DND-41 (cell line): ENCODE measurements at regions not wholly inside any gene's neighbourhood (a gene's known extent, or its start where the extent isn't known, plus 50 kb on each side); places are given as distances from the start of the nearest gene placed in this dataset.

Source experiments
- EZH2 ChIP-seq: IDR thresholded peaks from 3 replicates; pipeline ENCODE4 v1.6.1; 2012; ENCODE audit warnings: borderline replicate concordance, low read depth, mild to moderate bottlenecking, moderate library complexity, low read length, inconsistent platforms; ENCODE audit not compliant: severe bottlenecking
- TF ChIP-seq, protein P1 (sequence below): IDR thresholded peaks from 2 replicates; pipeline ENCODE4 v1.5.1; 2012; ENCODE audit warnings: borderline replicate concordance, low read length, moderate library complexity, mild to moderate bottlenecking; ENCODE audit not compliant: poor library complexity, severe bottlenecking; ENCODE audit errors: extremely low read depth

GRCh38 chr14:25537846-25538455 lies 488.0 kb upstream of the STXBP6 start:
- TF ChIP-seq, protein P1, sequence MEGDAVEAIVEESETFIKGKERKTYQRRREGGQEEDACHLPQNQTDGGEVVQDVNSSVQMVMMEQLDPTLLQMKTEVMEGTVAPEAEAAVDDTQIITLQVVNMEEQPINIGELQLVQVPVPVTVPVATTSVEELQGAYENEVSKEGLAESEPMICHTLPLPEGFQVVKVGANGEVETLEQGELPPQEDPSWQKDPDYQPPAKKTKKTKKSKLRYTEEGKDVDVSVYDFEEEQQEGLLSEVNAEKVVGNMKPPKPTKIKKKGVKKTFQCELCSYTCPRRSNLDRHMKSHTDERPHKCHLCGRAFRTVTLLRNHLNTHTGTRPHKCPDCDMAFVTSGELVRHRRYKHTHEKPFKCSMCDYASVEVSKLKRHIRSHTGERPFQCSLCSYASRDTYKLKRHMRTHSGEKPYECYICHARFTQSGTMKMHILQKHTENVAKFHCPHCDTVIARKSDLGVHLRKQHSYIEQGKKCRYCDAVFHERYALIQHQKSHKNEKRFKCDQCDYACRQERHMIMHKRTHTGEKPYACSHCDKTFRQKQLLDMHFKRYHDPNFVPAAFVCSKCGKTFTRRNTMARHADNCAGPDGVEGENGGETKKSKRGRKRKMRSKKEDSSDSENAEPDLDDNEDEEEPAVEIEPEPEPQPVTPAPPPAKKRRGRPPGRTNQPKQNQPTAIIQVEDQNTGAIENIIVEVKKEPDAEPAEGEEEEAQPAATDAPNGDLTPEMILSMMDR, result peak; percentile 67
- no peak for TF ChIP-seq EZH2
